Parathyroid adenoma (tissue), 2 donors: ENCODE measurements at regions not wholly inside any gene's neighbourhood (a gene's known extent, or its start where the extent isn't known, plus 50 kb on each side); places are given as distances from the start of the nearest gene placed in this dataset.

Experiments
- H2AFZ ChIP-seq: fragments of 300-600 bp; sonication (generic); one replicate; pipeline ENCODE4 v1.7.0; 2017; ENCODE audit warnings: antibody characterized with exemption, mild to moderate bottlenecking
- H3K27ac ChIP-seq: fragments of 300-600 bp; sonication (generic); one replicate; pipeline ENCODE4 v1.7.0; 2017
- H3K27me3 ChIP-seq: fragments of 300-600 bp; sonication (generic); one replicate; pipeline ENCODE4 v1.7.0; 2017; ENCODE audit warnings: low read length; ENCODE audit not compliant: control insufficient read depth, insufficient read depth
- H3K36me3 ChIP-seq: fragments of 300-600 bp; sonication (generic); one replicate; pipeline ENCODE4 v1.7.0; 2017; ENCODE audit warnings: low read length; ENCODE audit not compliant: control insufficient read depth, insufficient read depth
- H3K4me1 ChIP-seq: fragments of 300-600 bp; sonication (generic); one replicate; pipeline ENCODE4 v1.7.0; 2017; ENCODE audit warnings: control low read depth
- H3K4me2 ChIP-seq: fragments of 300-600 bp; sonication (generic); one replicate; pipeline ENCODE4 v1.7.0; 2017; ENCODE audit warnings: low read length
- H3K4me3 ChIP-seq: fragments of 300-600 bp; sonication (generic); one replicate; pipeline ENCODE4 v1.7.0; 2017; ENCODE audit warnings: low read depth, low read length
- H3K79me2 ChIP-seq: fragments of 300-600 bp; sonication (generic); one replicate; pipeline ENCODE4 v1.7.0; 2017; ENCODE audit warnings: control low read depth
- H3K9ac ChIP-seq: fragments of 300-600 bp; sonication (generic); one replicate; pipeline ENCODE4 v1.7.0; 2017; ENCODE audit warnings: mild to moderate bottlenecking
- H3K9me3 ChIP-seq: fragments of 300-600 bp; sonication (generic); one replicate; pipeline ENCODE4 v1.7.0; 2017; ENCODE audit warnings: low read length; ENCODE audit not compliant: control insufficient read depth
- CTCF ChIP-seq: fragments of 300-600 bp; sonication (generic); IDR thresholded peaks from one replicate; pipeline ENCODE4 v1.7.0; 2017; ENCODE audit warnings: antibody characterized with exemption, mild to moderate bottlenecking
- donor health status: primary hyperparathyroidism.

GRCh38 chr2:6773694-6774044, 92.0 kb downstream of the CMPK2 start:
- Histone ChIP-seq H3K36me3 (no peaks in the 10 kb centered on the region), H2AFZ (no peak overlapping the region), H3K79me2 (no peaks in the 10 kb centered on the region), H3K4me3 (no peak overlapping the region), H3K4me2 (no peak overlapping the region), H3K9ac (no peak overlapping the region), H3K27ac (no peak overlapping the region), H3K27me3 (no peaks in the 10 kb centered on the region), H3K9me3 (no peaks in the 10 kb centered on the region), H3K4me1 (no peaks in the 10 kb centered on the region)
- no peak for TF ChIP-seq CTCF

GRCh38 chr2:6776125-6776524, 89.6 kb downstream of the CMPK2 start:
- Histone ChIP-seq H3K4me1 (no peaks in the 10 kb centered on the region), H3K4me2 (no peak overlapping the region)

GRCh38 chr2:6777626-6778025, 88.1 kb downstream of the CMPK2 start:
- Histone ChIP-seq H3K9ac (no peak overlapping the region), H3K4me2 (no peak overlapping the region), H3K4me1 (no peaks in the 10 kb centered on the region), H3K36me3 (no peaks in the 10 kb centered on the region), H3K27ac (no peak overlapping the region), H2AFZ (no peak overlapping the region), H3K9me3 (no peaks in the 10 kb centered on the region), H3K79me2 (no peaks in the 10 kb centered on the region), H3K4me3 (no peak overlapping the region), H3K27me3 (no peaks in the 10 kb centered on the region)
- no peak for TF ChIP-seq CTCF

More at GRCh38 chr2:6776125-6776524, 89.6 kb downstream of the CMPK2 start:
- Histone ChIP-seq H3K9ac (no peak overlapping the region), H3K27ac (no peak overlapping the region), H2AFZ (no peak overlapping the region), H3K79me2 (no peaks in the 10 kb centered on the region), H3K27me3 (no peaks in the 10 kb centered on the region), H3K36me3 (no peaks in the 10 kb centered on the region), H3K9me3 (no peaks in the 10 kb centered on the region), H3K4me3 (no peak overlapping the region)
- TF ChIP-seq CTCF, result no peak

GRCh38 chr2:6780765-6781274, 84.9 kb downstream of the CMPK2 start:
- no peak overlapping the region for H3K27ac ChIP-seq
- TF ChIP-seq CTCF, result no peak
- no peak overlapping the region for H3K4me3 ChIP-seq
- no peak overlapping the region for H3K9ac ChIP-seq
- H3K79me2 ChIP-seq, result no peaks in the 10 kb centered on the region
- no peak overlapping the region for H3K4me2 ChIP-seq
- H3K9me3 ChIP-seq, result no peaks in the 10 kb centered on the region
- H3K27me3 ChIP-seq, result no peaks in the 10 kb centered on the region
- H3K36me3 ChIP-seq, result no peaks in the 10 kb centered on the region
- no peak overlapping the region for H2AFZ ChIP-seq
- no peaks in the 10 kb centered on the region for H3K4me1 ChIP-seq

GRCh38 chr2:6782517-6783237, 83.0 kb downstream of the CMPK2 start:
- no peak for TF ChIP-seq CTCF
- no peaks in the 10 kb centered on the region for H3K79me2 ChIP-seq
- H3K4me3 ChIP-seq, result no peak overlapping the region
- H3K4me1 ChIP-seq, result no peaks in the 10 kb centered on the region
- no peak overlapping the region for H3K4me2 ChIP-seq
- H3K36me3 ChIP-seq, result no peaks in the 10 kb centered on the region
- no peaks in the 10 kb centered on the region for H3K27me3 ChIP-seq
- H2AFZ ChIP-seq, result no peak overlapping the region
- H3K9me3 ChIP-seq, result no peaks in the 10 kb centered on the region
- no peak overlapping the region for H3K27ac ChIP-seq
- H3K9ac ChIP-seq, result no peak overlapping the region
